WTC11 (cell line): ENCODE measurements at regions not wholly inside any gene's neighbourhood (a gene's known extent, or its start where the extent isn't known, plus 50 kb on each side); places are given as distances from the start of the nearest gene placed in this dataset.

Experiments used
- EMX1 ChIP-seq: fragments of 250-450 bp; sonication (Bioruptor Pico); IDR thresholded peaks from 2 replicates; pipeline ENCODE4 v1.8.0; 2021; ENCODE audit warnings: mild to moderate bottlenecking
- ETV6 ChIP-seq: sonication (generic); formaldehyde crosslinking; IDR thresholded peaks from 2 replicates; pipeline ENCODE4 v1.8.1; 2022; ENCODE audit warnings: mild to moderate bottlenecking, missing genetic modification reagents
- FOXP1 ChIP-seq: sonication (generic); formaldehyde crosslinking; IDR thresholded peaks from 2 replicates; pipeline ENCODE4 v1.8.0; 2022; ENCODE audit warnings: missing genetic modification reagents, mild to moderate bottlenecking, moderate library complexity, borderline replicate concordance
- NR1H2 ChIP-seq: sonication (generic); formaldehyde crosslinking; IDR thresholded peaks from 2 replicates; pipeline ENCODE4 v1.9.0; 2021; ENCODE audit warnings: mild to moderate bottlenecking, moderate library complexity, missing genetic modification reagents
- NR3C1 ChIP-seq: sonication (generic); formaldehyde crosslinking; conservative IDR thresholded peaks from 2 replicates; pipeline ENCODE4 v1.8.1; 2023; ENCODE audit warnings: low read depth, mild to moderate bottlenecking, missing genetic modification reagents
- TCF7 ChIP-seq: sonication (generic); formaldehyde crosslinking; IDR thresholded peaks from 2 replicates; pipeline ENCODE4 v1.8.0; 2022; ENCODE audit warnings: mild to moderate bottlenecking, low read depth, missing genetic modification reagents, moderate library complexity
- ZNF263 ChIP-seq: sonication (generic); formaldehyde crosslinking; IDR thresholded peaks from 2 replicates; pipeline ENCODE4 v1.8.1; 2022; ENCODE audit warnings: low read depth, mild to moderate bottlenecking, moderate library complexity, missing genetic modification reagents
- TF ChIP-seq, protein P1 (sequence below): fragments of 200-600 bp; IDR thresholded peaks from 2 replicates; pipeline ENCODE4 v1.8.0; 2022; ENCODE audit warnings: antibody characterized with exemption
- TF ChIP-seq, protein P2 (sequence below): sonication (generic); formaldehyde crosslinking; IDR thresholded peaks from 2 replicates; pipeline ENCODE4 v1.8.0; 2022; ENCODE audit warnings: missing genetic modification reagents
- TF ChIP-seq, protein P3 (sequence below): sonication (generic); formaldehyde crosslinking; IDR thresholded peaks from 2 replicates; pipeline ENCODE4 v1.8.1; 2022; ENCODE audit warnings: low read depth, mild to moderate bottlenecking, moderate library complexity, missing genetic modification reagents, borderline replicate concordance
- TF ChIP-seq, protein P4 (sequence below): sonication (generic); formaldehyde crosslinking; IDR thresholded peaks from 2 replicates; pipeline ENCODE4 v1.8.1; 2023; ENCODE audit warnings: mild to moderate bottlenecking, missing genetic modification reagents, moderate library complexity
- TF ChIP-seq, protein P5 (sequence below): sonication (generic); formaldehyde crosslinking; IDR thresholded peaks from 2 replicates; pipeline ENCODE4 v1.8.0; 2022; ENCODE audit warnings: mild to moderate bottlenecking, missing genetic modification reagents

DNA sequence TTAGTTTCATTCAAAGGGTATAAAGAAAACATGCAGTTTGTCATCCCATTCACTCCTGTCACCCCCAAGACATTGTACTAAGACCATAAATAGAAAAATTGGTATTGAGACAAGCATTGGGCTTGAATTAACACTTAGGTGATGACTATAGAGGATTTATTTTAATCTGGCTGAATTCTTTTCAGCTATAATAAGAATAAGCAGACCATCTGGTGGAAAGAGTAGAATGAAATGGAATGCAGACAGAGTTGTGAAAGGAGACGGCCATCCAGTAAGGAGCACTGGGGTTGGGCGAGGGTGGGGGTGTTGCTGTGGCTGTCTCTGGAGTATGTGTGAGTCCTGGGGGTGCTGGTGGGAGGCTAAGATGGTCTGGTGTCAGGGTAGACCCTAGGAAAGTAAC, 125.0 kb upstream of the IVNS1ABP start:
- TF ChIP-seq NR1H2 (CRISPR knock-in tag) (no peak), FOXP1 (CRISPR knock-in tag) (no peak), ETV6 (no peak), ZNF263 (CRISPR knock-in tag) (no peak), EMX1 (CRISPR knock-in tag) (no peak), TCF7 (CRISPR knock-in tag) (no peak), NR3C1 (CRISPR knock-in tag) (no peak)
- TF ChIP-seq, protein P1, sequence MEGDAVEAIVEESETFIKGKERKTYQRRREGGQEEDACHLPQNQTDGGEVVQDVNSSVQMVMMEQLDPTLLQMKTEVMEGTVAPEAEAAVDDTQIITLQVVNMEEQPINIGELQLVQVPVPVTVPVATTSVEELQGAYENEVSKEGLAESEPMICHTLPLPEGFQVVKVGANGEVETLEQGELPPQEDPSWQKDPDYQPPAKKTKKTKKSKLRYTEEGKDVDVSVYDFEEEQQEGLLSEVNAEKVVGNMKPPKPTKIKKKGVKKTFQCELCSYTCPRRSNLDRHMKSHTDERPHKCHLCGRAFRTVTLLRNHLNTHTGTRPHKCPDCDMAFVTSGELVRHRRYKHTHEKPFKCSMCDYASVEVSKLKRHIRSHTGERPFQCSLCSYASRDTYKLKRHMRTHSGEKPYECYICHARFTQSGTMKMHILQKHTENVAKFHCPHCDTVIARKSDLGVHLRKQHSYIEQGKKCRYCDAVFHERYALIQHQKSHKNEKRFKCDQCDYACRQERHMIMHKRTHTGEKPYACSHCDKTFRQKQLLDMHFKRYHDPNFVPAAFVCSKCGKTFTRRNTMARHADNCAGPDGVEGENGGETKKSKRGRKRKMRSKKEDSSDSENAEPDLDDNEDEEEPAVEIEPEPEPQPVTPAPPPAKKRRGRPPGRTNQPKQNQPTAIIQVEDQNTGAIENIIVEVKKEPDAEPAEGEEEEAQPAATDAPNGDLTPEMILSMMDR: no peak
- TF ChIP-seq, protein P2, sequence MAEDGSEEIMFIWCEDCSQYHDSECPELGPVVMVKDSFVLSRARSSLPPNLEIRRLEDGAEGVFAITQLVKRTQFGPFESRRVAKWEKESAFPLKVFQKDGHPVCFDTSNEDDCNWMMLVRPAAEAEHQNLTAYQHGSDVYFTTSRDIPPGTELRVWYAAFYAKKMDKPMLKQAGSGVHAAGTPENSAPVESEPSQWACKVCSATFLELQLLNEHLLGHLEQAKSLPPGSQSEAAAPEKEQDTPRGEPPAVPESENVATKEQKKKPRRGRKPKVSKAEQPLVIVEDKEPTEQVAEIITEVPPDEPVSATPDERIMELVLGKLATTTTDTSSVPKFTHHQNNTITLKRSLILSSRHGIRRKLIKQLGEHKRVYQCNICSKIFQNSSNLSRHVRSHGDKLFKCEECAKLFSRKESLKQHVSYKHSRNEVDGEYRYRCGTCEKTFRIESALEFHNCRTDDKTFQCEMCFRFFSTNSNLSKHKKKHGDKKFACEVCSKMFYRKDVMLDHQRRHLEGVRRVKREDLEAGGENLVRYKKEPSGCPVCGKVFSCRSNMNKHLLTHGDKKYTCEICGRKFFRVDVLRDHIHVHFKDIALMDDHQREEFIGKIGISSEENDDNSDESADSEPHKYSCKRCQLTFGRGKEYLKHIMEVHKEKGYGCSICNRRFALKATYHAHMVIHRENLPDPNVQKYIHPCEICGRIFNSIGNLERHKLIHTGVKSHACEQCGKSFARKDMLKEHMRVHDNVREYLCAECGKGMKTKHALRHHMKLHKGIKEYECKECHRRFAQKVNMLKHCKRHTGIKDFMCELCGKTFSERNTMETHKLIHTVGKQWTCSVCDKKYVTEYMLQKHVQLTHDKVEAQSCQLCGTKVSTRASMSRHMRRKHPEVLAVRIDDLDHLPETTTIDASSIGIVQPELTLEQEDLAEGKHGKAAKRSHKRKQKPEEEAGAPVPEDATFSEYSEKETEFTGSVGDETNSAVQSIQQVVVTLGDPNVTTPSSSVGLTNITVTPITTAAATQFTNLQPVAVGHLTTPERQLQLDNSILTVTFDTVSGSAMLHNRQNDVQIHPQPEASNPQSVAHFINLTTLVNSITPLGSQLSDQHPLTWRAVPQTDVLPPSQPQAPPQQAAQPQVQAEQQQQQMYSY: no peak
- TF ChIP-seq, protein P3, sequence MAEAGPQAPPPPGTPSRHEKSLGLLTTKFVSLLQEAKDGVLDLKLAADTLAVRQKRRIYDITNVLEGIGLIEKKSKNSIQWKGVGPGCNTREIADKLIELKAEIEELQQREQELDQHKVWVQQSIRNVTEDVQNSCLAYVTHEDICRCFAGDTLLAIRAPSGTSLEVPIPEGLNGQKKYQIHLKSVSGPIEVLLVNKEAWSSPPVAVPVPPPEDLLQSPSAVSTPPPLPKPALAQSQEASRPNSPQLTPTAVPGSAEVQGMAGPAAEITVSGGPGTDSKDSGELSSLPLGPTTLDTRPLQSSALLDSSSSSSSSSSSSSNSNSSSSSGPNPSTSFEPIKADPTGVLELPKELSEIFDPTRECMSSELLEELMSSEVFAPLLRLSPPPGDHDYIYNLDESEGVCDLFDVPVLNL (CRISPR knock-in tag): no peak
- TF ChIP-seq, protein P4, sequence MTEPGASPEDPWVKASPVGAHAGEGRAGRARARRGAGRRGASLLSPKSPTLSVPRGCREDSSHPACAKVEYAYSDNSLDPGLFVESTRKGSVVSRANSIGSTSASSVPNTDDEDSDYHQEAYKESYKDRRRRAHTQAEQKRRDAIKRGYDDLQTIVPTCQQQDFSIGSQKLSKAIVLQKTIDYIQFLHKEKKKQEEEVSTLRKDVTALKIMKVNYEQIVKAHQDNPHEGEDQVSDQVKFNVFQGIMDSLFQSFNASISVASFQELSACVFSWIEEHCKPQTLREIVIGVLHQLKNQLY (CRISPR knock-in tag): no peak
- TF ChIP-seq, protein P5, sequence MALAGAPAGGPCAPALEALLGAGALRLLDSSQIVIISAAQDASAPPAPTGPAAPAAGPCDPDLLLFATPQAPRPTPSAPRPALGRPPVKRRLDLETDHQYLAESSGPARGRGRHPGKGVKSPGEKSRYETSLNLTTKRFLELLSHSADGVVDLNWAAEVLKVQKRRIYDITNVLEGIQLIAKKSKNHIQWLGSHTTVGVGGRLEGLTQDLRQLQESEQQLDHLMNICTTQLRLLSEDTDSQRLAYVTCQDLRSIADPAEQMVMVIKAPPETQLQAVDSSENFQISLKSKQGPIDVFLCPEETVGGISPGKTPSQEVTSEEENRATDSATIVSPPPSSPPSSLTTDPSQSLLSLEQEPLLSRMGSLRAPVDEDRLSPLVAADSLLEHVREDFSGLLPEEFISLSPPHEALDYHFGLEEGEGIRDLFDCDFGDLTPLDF (CRISPR knock-in tag): no peak
